GM12878 (cell line): ENCODE measurements at regions not wholly inside any gene's neighbourhood (a gene's known extent, or its start where the extent isn't known, plus 50 kb on each side); places are given as distances from the start of the nearest gene placed in this dataset.
A peak's percentile ranks its signal among the peaks of the same experiment; 100 is the strongest.

ENCODE experiments used
- ATAC-seq: fragments of 200-7000 bp; cut with Tn5 transposase; 3 replicates; pipeline ENCODE4 v1.9.1; 2020; ENCODE audit warnings: mild to moderate bottlenecking, moderate library complexity
- BruUV-seq: library from RNA; stranded (reverse); fragments of 400-500 nt; replicated peaks from 2 replicates; lab custom pipeline; 2021; lab: Mats Ljungman, UMichigan
- CTCF ChIA-PET: fragments of 300-600 bp; sonication (Branson Sonifier 250); formaldehyde crosslinking; extraction: SDS; loops from one replicate; lab custom pipeline; 2021; ENCODE audit warnings: inconsistent platforms; lab: Yijun Ruan, JAX
- POLR2A ChIA-PET: fragments of 350-600 bp; formaldehyde crosslinking; extraction: SDS; loops from one replicate; lab custom pipeline; 2021; ENCODE audit warnings: inconsistent platforms; lab: Charles Lee
- RAD21 ChIA-PET: fragments of 300-600 bp; sonication (Branson Sonifier 250); formaldehyde crosslinking; loops from one replicate; lab custom pipeline; 2023; ENCODE audit warnings: antibody characterized with exemption; ENCODE audit not compliant: unreplicated experiment; lab: Charles Lee
- SMC1A ChIA-PET: fragments of 300-600 bp; sonication (Branson Sonifier 250); formaldehyde crosslinking; loops from one replicate; lab custom pipeline; 2023; ENCODE audit not compliant: unreplicated experiment, uncharacterized antibody; lab: Charles Lee
- DNase-seq: peaks from one replicate; pipeline ENCODE4 v3.0.0-alpha.2; 2011; ENCODE audit warnings: low read depth, low spot score
- FAIRE-seq: peaks from 3 replicates; lab custom pipeline; 2011; peaks lifted over from hg19 to GRCh38; lab: Jason Lieb, UNC
- H2AFZ ChIP-seq: 2 replicates; pipeline ENCODE4 v1.6.0; 2011; ENCODE audit warnings: low read depth, low read length, control low read depth; ENCODE audit not compliant: control insufficient read depth
- H3K27ac ChIP-seq: 2 replicates; pipeline ENCODE4 v1.5.1; 2011; ENCODE audit warnings: control low read depth; ENCODE audit not compliant: control insufficient read depth, insufficient read depth
- H3K27me3 ChIP-seq, 2 experiments: replicated peaks in 1 of 2; 2 replicates each; pipeline versions ENCODE4 v1.6.0 to v1.6.1; 2011; ENCODE audit warnings: low read length in 1 of 2; ENCODE audit not compliant: control insufficient read depth in 2 of 2, insufficient read depth in 2 of 2
- H3K36me3 ChIP-seq, 2 experiments: 2 replicates each; pipeline ENCODE4 v1.5.1; 2011; ENCODE audit warnings: low read length in 1 of 2; ENCODE audit not compliant: control insufficient read depth in 2 of 2, insufficient read depth in 2 of 2
- H3K4me1 ChIP-seq: 2 replicates; pipeline ENCODE4 v1.6.1; 2011; ENCODE audit warnings: mild to moderate bottlenecking, low read length, moderate library complexity, mixed read lengths; ENCODE audit not compliant: control insufficient read depth, insufficient read depth
- H3K4me2 ChIP-seq: 2 replicates; pipeline ENCODE4 v1.6.0; 2011; ENCODE audit warnings: control low read depth; ENCODE audit not compliant: control insufficient read depth, insufficient read depth
- H3K4me3 ChIP-seq: fragments of 200-600 bp; sonication (generic); 2 replicates; pipeline ENCODE4 v1.5.1; 2016
- H3K79me2 ChIP-seq: 2 replicates; pipeline ENCODE4 v1.6.0; 2011; ENCODE audit warnings: low read length; ENCODE audit not compliant: control insufficient read depth, insufficient read depth
- H3K9ac ChIP-seq: 2 replicates; pipeline ENCODE4 v1.8.0; 2011; ENCODE audit warnings: low read length, control low read depth, mixed read lengths; ENCODE audit not compliant: control insufficient read depth, insufficient read depth
- H3K9me3 ChIP-seq: replicated peaks from 3 replicates; pipeline ENCODE4 v1.5.1; 2011; ENCODE audit warnings: mild to moderate bottlenecking, low read length; ENCODE audit not compliant: control insufficient read depth, insufficient read depth
- H4K20me1 ChIP-seq: 2 replicates; pipeline ENCODE4 v1.6.0; 2011; ENCODE audit not compliant: control insufficient read depth, insufficient read depth
- BCL3 ChIP-seq: IDR thresholded peaks from 2 replicates; pipeline ENCODE4 v1.6.1; 2011; ENCODE audit warnings: borderline replicate concordance, low read depth, mild to moderate bottlenecking, moderate library complexity, low read length; ENCODE audit not compliant: insufficient read depth, poor library complexity, severe bottlenecking
- CHD4 ChIP-seq: fragments of 200-600 bp; sonication (generic); IDR thresholded peaks from 2 replicates; pipeline ENCODE4 v1.6.1; 2016; ENCODE audit warnings: mild to moderate bottlenecking
- FOXK2 ChIP-seq: fragments of 450-650 bp; IDR thresholded peaks from 2 replicates; pipeline ENCODE4 v1.6.1; 2017; ENCODE audit warnings: mild to moderate bottlenecking, moderate library complexity
- GABPA ChIP-seq: IDR thresholded peaks from 2 replicates; pipeline ENCODE4 v1.6.1; 2014; ENCODE audit warnings: antibody characterized with exemption, low read depth, mild to moderate bottlenecking, inconsistent platforms
- HDAC6 ChIP-seq: fragments of 200-600 bp; sonication (generic); IDR thresholded peaks from one replicate; pipeline ENCODE4 v1.8.0; 2017; ENCODE audit warnings: antibody characterized with exemption; ENCODE audit not compliant: unreplicated experiment
- JUNB ChIP-seq: IDR thresholded peaks from 2 replicates; pipeline ENCODE4 v1.6.1; 2016; ENCODE audit warnings: antibody characterized with exemption, mild to moderate bottlenecking
- MAX ChIP-seq: IDR thresholded peaks from 2 replicates; pipeline ENCODE4 v1.6.1; 2012; ENCODE audit warnings: low read depth, low read length, improper control_type of control experiment
- MEF2A ChIP-seq: IDR thresholded peaks from 2 replicates; pipeline ENCODE4 v1.6.1; 2011; ENCODE audit warnings: low read depth, mild to moderate bottlenecking, low read length, moderate library complexity; ENCODE audit not compliant: insufficient read depth
- MTA3 ChIP-seq: IDR thresholded peaks from 2 replicates; pipeline ENCODE4 v1.6.1; 2012; ENCODE audit warnings: low read length, inconsistent platforms, borderline replicate concordance
- MYC ChIP-seq: IDR thresholded peaks from 2 replicates; pipeline ENCODE4 v1.6.1; 2011; ENCODE audit warnings: mild to moderate bottlenecking, low read length, moderate library complexity, inconsistent platforms; ENCODE audit not compliant: insufficient read depth, insufficient replicate concordance, insufficient read length, severe bottlenecking
- PKNOX1 ChIP-seq: fragments of 450-650 bp; IDR thresholded peaks from 2 replicates; pipeline ENCODE4 v1.6.1; 2016; ENCODE audit warnings: mild to moderate bottlenecking
- POLR2A ChIP-seq: IDR thresholded peaks from 2 replicates; pipeline ENCODE4 v1.6.1; 2011; ENCODE audit warnings: low read depth, mild to moderate bottlenecking, low read length
- SREBF1 ChIP-seq: IDR thresholded peaks from 2 replicates; pipeline ENCODE4 v1.6.1; 2012; ENCODE audit warnings: mild to moderate bottlenecking, low read length
- TAF1 ChIP-seq: IDR thresholded peaks from 2 replicates; pipeline ENCODE4 v1.6.1; 2011; ENCODE audit warnings: mild to moderate bottlenecking, low read depth, low read length, borderline replicate concordance
- TCF12 ChIP-seq: IDR thresholded peaks from 2 replicates; pipeline ENCODE4 v1.6.1; 2011; ENCODE audit warnings: low read depth, mild to moderate bottlenecking, low read length
- WGBS: methylation state at CpG from one replicate; pipeline ENCODE4 v1.1.6; 2016; ENCODE audit warnings: low lambda C conversion rate; ENCODE audit not compliant: insufficient replicate concordance, insufficient coverage; ENCODE audit errors: missing lambda C conversion rate; 5-methylcytosine and 5-hydroxymethylcytosine counted together
- in situ Hi-C: fragments of 300-500 bp; cut with MboI; formaldehyde crosslinking; loops from 9 replicates; pipeline ENCODE4 v1.14.3; 2018; ENCODE audit warnings: mixed read lengths
- intact Hi-C: fragments of 100-400 bp; cut with micrococcal nuclease; formaldehyde crosslinking; loops from one replicate; pipeline ENCODE4 v1.14.2; 2022; ENCODE audit not compliant: unreplicated experiment

- Histone ChIP-seq H3K27ac (no peak overlapping the region), H3K9ac (no peak overlapping the region), H3K4me3 (no peak overlapping the region), H2AFZ (no peak overlapping the region), H3K4me1 (peaks cover 3% of the 10 kb centered on the region; the same call in 1 of the 2 replicates), H3K36me3 (no peaks in the 10 kb centered on the region), H4K20me1 (no peaks in the 10 kb centered on the region), H3K9me3 (no peaks in the 10 kb centered on the region; the same call in 2 of the 3 replicates), H3K4me2 (no peak overlapping the region), H3K27me3 (no peaks in the 10 kb centered on the region; a peak in 1 of 4 replicates), H3K79me2 (no peaks in the 10 kb centered on the region)
- intact Hi-C loops, result no loop called here
- ChIA-PET CTCF (no interaction called here), POLR2A (no interaction called here), SMC1A (interaction anchor here (1.5 kb wide), 1 partner anchor 189 kb away, joined by 3 read pairs; no protein-coding TSS in a partner anchor), RAD21 (no interaction called here)
- FAIRE-seq (no peak), ATAC-seq (peak; percentile 66), DNase-seq (no peak)
- WGBS, result 33% methylated on average over 1 of the region's 1 CpG
- 0 out of 2 replicates have a peak, but pooled peaks have one; percentile 18 for TF ChIP-seq PKNOX1
- no peak for TF ChIP-seq CHD4
- no TSS peak for BruUV-seq
- in situ Hi-C loops, result no loop called here
These were observed 60.2 kb downstream of the GLUL start for GRCh38 chr1:182331387-182331786.

- H3K4me1 ChIP-seq, result peaks cover 3% of the 10 kb centered on the region; the same call in 1 of the 2 replicates
- H3K4me3 ChIP-seq, result no peak overlapping the region
- no peak overlapping the region for H3K9ac ChIP-seq
- no peak overlapping the region for H2AFZ ChIP-seq
- in situ Hi-C loops (no loop called here), intact Hi-C loops (no loop called here)
- no peaks in the 10 kb centered on the region for H3K36me3 ChIP-seq
- no peak for DNase-seq
- RAD21 ChIA-PET, result no interaction called here
- no peak overlapping the region for H3K27ac ChIP-seq
- no peaks in the 10 kb centered on the region for H3K79me2 ChIP-seq
- FAIRE-seq, result no peak
- ATAC-seq, result no peak
- POLR2A ChIA-PET, result interaction anchor here (0.6 kb wide), 1 partner anchor 221 kb away, joined by 3 read pairs; no protein-coding TSS in a partner anchor
- SMC1A ChIA-PET, result interaction anchor here (1.3 kb wide), 1 partner anchor 187 kb away, joined by 3 read pairs; no protein-coding TSS in a partner anchor
- no peak overlapping the region for H3K4me2 ChIP-seq
- no peaks in the 10 kb centered on the region; a peak in 1 of 4 replicates for H3K27me3 ChIP-seq
- H3K9me3 ChIP-seq, result no peaks in the 10 kb centered on the region; the same call in 2 of the 3 replicates
- no peaks in the 10 kb centered on the region for H4K20me1 ChIP-seq
- CTCF ChIA-PET, result no interaction called here
- no TSS peak for BruUV-seq
- no peak for TF ChIP-seq PKNOX1
- TF ChIP-seq TCF12, result no peak
- no peak for TF ChIP-seq BCL3
- no peak for TF ChIP-seq HDAC6
- TF ChIP-seq FOXK2, result no peak
- no peak for TF ChIP-seq MEF2A
- TF ChIP-seq GABPA, result no peak
- TF ChIP-seq TAF1, result no peak
- TF ChIP-seq MYC, result no peak
- no peak for TF ChIP-seq MTA3
- TF ChIP-seq MAX, result no peak
- no peak for TF ChIP-seq POLR2A
- TF ChIP-seq SREBF1, result no peak
- no peak for TF ChIP-seq JUNB
These were observed 61.3 kb downstream of the GLUL start for GRCh38 chr1:182330303-182330702.
